Peyer's patch (tissue), 4 donors: ENCODE measurements at regions not wholly inside any gene's neighbourhood (a gene's known extent, or its start where the extent isn't known, plus 50 kb on each side); places are given as distances from the start of the nearest gene placed in this dataset.

Experiments
- DNase-seq, 3 donors: peaks; one replicate each; pipeline ENCODE4 v3.0.0-alpha.2; 2017 to 2019
- H3K27ac ChIP-seq, 4 donors: fragments of 200-600 bp; sonication (generic); one replicate each; pipeline ENCODE4 v1.5.1; 2016 to 2019
- H3K27me3 ChIP-seq, 2 donors: fragments of 200-600 bp; sonication (generic); one replicate each; pipeline ENCODE4 v1.5.1; 2019
- H3K36me3 ChIP-seq, 3 donors: fragments of 200-600 bp; sonication (generic); one replicate each; pipeline ENCODE4 v1.5.1; 2016 to 2019
- H3K4me1 ChIP-seq, 4 donors: fragments of 200-600 bp; sonication (generic); one replicate each; pipeline ENCODE4 v1.5.1; 2016 to 2019
- H3K4me3 ChIP-seq, 4 donors: fragments of 200-600 bp; sonication (generic); 1 replicate in 3 of 4; 2 replicates in 1 of 4; pipeline ENCODE4 v1.5.1; 2016 to 2019; ENCODE audit warnings: mild to moderate bottlenecking in 1 of 4
- H3K9me3 ChIP-seq, 4 donors: fragments of 200-600 bp; sonication (generic); one replicate each; pipeline ENCODE4 v1.5.1; 2016 to 2019; ENCODE audit warnings: mild to moderate bottlenecking in 1 of 4
- POLR2A ChIP-seq, 2 donors: fragments of 450-650 bp; IDR thresholded peaks; one replicate each; pipeline ENCODE4 v1.5.1; 2017; ENCODE audit warnings: antibody characterized with exemption in 2 of 2, mild to moderate bottlenecking in 2 of 2, moderate library complexity in 2 of 2
- TF ChIP-seq, protein P1 (sequence below), 6 experiments: fragments of 450-650 bp in 4 of 6; fragments of 200-600 bp in 2 of 6; sonication (generic) in 1 of 6; IDR thresholded peaks; one replicate each; pipeline ENCODE4 v1.5.1; 2017 to 2019; ENCODE audit warnings: antibody characterized with exemption in 6 of 6, mild to moderate bottlenecking in 3 of 6, moderate library complexity in 1 of 6

DNA sequence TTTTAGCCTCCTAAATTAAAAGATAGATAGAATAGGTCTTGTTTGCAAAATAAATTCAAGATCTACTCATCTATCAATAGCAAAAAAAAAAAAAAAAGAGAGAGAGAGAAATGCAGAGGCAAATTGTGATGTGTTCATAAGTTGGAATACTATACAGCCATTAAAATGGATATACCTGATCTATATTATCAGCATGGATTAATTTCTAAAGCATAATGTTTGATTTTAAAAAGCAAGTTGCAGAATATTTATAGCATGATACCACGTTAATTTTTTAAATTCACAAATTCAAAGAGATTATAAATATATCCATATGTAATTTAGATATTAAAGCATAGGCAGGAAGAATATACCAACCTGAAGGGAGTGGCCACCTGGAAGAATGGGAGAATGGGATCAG lies 114.9 kb upstream of the PTPRT start:
- H3K4me3 ChIP-seq, result no peak overlapping the region
- no peaks in the 10 kb centered on the region for H3K36me3 ChIP-seq
- H3K27me3 ChIP-seq, result no peaks in the 10 kb centered on the region
- H3K4me1 ChIP-seq, result no peaks in the 10 kb centered on the region
- no peak for DNase-seq
- H3K27ac ChIP-seq, result no peak overlapping the region
- no peaks in the 10 kb centered on the region for H3K9me3 ChIP-seq
- no peak for TF ChIP-seq POLR2A (IDR thresholded peaks at IDR 0.05)
- TF ChIP-seq, protein P1, sequence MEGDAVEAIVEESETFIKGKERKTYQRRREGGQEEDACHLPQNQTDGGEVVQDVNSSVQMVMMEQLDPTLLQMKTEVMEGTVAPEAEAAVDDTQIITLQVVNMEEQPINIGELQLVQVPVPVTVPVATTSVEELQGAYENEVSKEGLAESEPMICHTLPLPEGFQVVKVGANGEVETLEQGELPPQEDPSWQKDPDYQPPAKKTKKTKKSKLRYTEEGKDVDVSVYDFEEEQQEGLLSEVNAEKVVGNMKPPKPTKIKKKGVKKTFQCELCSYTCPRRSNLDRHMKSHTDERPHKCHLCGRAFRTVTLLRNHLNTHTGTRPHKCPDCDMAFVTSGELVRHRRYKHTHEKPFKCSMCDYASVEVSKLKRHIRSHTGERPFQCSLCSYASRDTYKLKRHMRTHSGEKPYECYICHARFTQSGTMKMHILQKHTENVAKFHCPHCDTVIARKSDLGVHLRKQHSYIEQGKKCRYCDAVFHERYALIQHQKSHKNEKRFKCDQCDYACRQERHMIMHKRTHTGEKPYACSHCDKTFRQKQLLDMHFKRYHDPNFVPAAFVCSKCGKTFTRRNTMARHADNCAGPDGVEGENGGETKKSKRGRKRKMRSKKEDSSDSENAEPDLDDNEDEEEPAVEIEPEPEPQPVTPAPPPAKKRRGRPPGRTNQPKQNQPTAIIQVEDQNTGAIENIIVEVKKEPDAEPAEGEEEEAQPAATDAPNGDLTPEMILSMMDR (IDR thresholded peaks at IDR 0.05), result no peak

DNA sequence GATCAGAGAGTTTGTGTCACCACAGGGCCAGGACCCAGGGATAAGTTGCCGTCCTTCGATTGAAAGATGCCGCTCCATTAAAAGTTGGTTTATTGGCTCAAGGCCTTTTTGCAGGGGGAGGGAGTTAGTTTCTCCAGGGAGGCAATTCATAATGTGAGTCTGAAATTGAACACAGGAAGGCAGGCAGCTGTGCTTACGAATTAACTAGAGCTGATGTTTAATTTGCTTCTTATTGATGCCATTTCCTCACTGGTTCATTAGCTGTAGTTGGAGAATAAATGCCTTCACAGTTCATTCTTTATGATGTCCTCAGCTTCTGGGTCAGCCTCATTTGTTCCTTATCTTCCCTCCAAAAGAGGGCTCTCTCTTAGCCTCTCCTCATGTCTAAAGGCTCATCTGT lies 113.2 kb upstream of the PTPRT start:
- H3K9me3 ChIP-seq, result no peaks in the 10 kb centered on the region
- no peaks in the 10 kb centered on the region for H3K36me3 ChIP-seq
- no peak overlapping the region for H3K4me3 ChIP-seq
- TF ChIP-seq, protein P1 (IDR thresholded peaks at IDR 0.05), result no peak
- TF ChIP-seq POLR2A (IDR thresholded peaks at IDR 0.05), result no peak
- H3K27me3 ChIP-seq, result no peaks in the 10 kb centered on the region
- H3K4me1 ChIP-seq, result no peaks in the 10 kb centered on the region
- DNase-seq, result no peak
- H3K27ac ChIP-seq, result no peak overlapping the region

DNA sequence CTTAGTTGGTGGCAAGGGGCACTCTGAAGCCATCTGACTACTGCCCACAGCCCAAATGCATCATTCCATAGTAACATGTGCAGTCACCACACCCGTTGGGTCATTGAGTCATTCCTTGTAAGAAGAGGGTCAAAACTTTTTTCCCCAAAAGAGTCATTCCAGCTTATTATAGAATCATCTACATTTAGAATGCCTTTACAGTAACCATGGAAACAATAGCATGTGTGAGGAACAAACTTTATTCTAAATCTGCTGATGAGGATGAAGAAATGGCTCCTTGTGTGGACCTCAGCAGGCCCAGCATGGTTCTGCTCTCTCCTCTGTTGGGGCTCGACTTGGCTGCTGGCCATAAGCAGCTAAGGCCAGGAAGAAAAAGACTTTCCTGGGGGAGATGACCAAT lies 111.2 kb upstream of the PTPRT start:
- no peak for DNase-seq
- Histone ChIP-seq H3K36me3 (no peaks in the 10 kb centered on the region), H3K4me1 (no peaks in the 10 kb centered on the region), H3K4me3 (no peak overlapping the region), H3K27me3 (no peaks in the 10 kb centered on the region), H3K9me3 (no peaks in the 10 kb centered on the region), H3K27ac (no peak overlapping the region)
- TF ChIP-seq, protein P1 (IDR thresholded peaks at IDR 0.05), result no peak
- no peak for TF ChIP-seq POLR2A (IDR thresholded peaks at IDR 0.05)

DNA sequence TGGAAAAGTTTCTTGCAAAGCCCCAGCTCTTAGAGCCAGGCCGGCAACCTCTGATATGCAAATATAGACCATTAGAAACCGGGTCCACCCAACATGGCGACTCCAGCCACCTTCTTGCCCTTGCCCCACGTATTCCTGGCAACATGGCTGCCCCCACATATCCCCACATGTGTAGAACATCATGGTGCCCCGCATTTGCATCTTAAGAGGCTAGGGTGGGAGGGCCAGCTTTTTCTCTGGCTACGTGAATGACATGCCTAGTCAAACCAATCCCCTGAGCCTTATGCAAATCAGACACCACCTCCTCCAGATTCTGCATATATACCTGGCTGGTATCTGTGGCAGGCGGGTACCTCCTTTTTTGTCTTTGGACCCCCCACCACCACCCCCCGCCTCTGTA lies 106.1 kb upstream of the PTPRT start:
- no peak overlapping the region for H3K4me3 ChIP-seq
- no peaks in the 10 kb centered on the region for H3K27me3 ChIP-seq
- H3K36me3 ChIP-seq, result no peaks in the 10 kb centered on the region
- H3K27ac ChIP-seq, result no peak overlapping the region
- no peaks in the 10 kb centered on the region for H3K4me1 ChIP-seq
- DNase-seq, result no peak
- TF ChIP-seq, protein P1 (IDR thresholded peaks at IDR 0.05), result no peak
- TF ChIP-seq POLR2A (IDR thresholded peaks at IDR 0.05), result no peak
- no peaks in the 10 kb centered on the region for H3K9me3 ChIP-seq

DNA sequence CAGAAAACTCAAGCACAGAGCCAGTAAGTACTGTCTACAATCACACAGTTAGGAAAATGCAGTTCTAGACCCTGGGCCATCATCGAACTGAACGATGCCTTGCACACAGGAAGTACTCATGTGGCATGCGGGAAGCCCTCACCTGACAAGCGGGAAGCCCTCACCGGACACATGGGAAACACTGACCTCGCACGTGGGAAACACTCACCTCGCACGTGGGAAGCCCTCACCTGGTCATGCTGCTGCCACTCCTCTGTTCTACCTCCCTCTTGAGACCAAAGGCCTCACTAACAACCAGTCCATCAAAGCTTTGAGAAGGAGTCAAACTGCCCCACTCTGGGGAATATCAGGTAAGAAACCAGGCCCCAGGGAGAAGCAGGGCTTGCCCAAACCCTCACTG lies 105.6 kb upstream of the PTPRT start:
- DNase-seq, result no peak
- no peak for TF ChIP-seq POLR2A (IDR thresholded peaks at IDR 0.05)
- TF ChIP-seq, protein P1 (IDR thresholded peaks at IDR 0.05), result no peak
- Histone ChIP-seq H3K27me3 (no peaks in the 10 kb centered on the region), H3K9me3 (no peaks in the 10 kb centered on the region), H3K4me1 (no peaks in the 10 kb centered on the region), H3K36me3 (no peaks in the 10 kb centered on the region), H3K4me3 (no peak overlapping the region), H3K27ac (no peak overlapping the region)

DNA sequence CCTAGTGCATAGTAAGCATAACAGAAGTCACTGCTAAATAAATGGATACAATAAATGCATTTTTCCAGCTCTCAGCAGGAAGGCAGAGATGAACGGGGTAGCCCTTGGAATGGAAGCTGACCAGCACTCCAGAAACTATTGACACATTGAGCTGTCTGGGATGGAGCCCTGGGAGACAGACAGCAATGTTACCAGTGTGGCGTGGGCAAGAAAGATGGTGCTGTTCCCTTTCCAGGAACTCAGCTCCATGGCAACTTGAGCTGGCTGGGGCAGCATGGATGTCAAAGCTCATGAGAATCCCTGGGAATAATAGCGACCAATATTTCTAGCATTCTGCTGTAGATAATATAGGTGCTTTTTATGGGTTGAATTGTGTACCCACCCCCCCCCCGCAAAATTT lies 104.3 kb upstream of the PTPRT start:
- H3K9me3 ChIP-seq, result no peaks in the 10 kb centered on the region

More for the DNA sequence above, 104.3 kb upstream of the PTPRT start:
- DNase-seq, result no peak
- Histone ChIP-seq H3K27ac (no peak overlapping the region), H3K4me1 (no peaks in the 10 kb centered on the region), H3K36me3 (no peaks in the 10 kb centered on the region), H3K4me3 (no peak overlapping the region), H3K27me3 (no peaks in the 10 kb centered on the region)
- TF ChIP-seq, protein P1 (IDR thresholded peaks at IDR 0.05), result no peak
- TF ChIP-seq POLR2A (IDR thresholded peaks at IDR 0.05), result no peak
